ENCODE measurements at regions not wholly inside any gene's neighbourhood (a gene's known extent, or its start where the extent isn't known, plus 50 kb on each side); places are given as distances from the start of the nearest gene placed in this dataset.

- TF ChIP-seq, protein P1, sequence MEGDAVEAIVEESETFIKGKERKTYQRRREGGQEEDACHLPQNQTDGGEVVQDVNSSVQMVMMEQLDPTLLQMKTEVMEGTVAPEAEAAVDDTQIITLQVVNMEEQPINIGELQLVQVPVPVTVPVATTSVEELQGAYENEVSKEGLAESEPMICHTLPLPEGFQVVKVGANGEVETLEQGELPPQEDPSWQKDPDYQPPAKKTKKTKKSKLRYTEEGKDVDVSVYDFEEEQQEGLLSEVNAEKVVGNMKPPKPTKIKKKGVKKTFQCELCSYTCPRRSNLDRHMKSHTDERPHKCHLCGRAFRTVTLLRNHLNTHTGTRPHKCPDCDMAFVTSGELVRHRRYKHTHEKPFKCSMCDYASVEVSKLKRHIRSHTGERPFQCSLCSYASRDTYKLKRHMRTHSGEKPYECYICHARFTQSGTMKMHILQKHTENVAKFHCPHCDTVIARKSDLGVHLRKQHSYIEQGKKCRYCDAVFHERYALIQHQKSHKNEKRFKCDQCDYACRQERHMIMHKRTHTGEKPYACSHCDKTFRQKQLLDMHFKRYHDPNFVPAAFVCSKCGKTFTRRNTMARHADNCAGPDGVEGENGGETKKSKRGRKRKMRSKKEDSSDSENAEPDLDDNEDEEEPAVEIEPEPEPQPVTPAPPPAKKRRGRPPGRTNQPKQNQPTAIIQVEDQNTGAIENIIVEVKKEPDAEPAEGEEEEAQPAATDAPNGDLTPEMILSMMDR (IDR thresholded peaks at IDR 0.05; ENCODE audit: control insufficient read depth, insufficient read depth, low read depth, low read length, missing control alignments): no peak
- DNase-seq (ENCODE audit: low read depth): no peak
- no peak overlapping the region for H3K4me3 ChIP-seq (ENCODE audit: control insufficient read depth, low read depth, low read length)
Measured at GRCh38 chr3:140752499-140752898, 74.6 kb downstream of the TRIM42 start.

DNA sequence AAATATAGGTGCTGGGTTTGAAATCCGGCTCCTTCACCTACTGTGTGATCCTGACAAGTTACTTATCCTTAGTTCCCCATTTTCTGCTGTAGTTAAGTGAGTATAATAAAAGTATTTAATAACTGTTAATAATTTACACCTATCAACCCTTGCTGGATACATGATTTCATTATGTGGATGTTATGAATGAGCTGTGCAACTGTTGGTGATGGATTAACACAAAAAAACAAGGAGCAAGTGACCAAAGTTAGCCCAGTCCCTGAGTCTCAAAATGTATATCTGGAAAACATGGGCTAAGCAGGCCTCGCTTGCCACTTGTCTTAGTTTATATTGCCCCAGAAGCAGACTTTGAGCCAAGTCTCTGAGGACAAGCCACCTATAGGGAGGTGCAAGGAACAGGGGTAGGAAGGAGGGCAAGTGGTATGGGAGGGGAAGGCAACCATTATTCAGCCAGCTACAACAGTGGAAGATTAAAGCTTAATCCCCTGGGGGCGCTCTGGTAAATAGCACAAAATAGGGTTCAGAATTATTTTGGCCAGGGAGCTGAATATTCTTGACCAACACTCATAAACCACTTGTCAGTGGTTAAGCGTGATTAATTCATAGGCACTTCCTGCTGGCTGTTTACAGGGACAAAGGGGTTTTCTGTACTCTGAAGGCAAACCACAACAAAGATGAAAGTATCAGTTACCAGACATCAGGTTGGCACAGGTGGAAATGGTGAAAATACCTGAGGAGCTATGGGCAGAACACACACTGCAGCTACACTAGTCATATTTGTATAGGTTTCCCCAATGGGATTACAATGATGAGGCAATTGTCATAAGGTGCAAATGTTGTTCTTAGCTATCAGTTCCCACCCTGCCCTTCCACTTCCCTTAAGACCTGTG is 76.2 kb downstream of the TRIM42 start:
- DNase-seq (ENCODE audit: low read depth): no peak
- H3K4me3 ChIP-seq (ENCODE audit: control insufficient read depth, low read depth, low read length): no peak overlapping the region
- TF ChIP-seq, protein P1 (IDR thresholded peaks at IDR 0.05; ENCODE audit: control insufficient read depth, insufficient read depth, low read depth, low read length, missing control alignments): no peak

- no peak overlapping the region for H3K4me3 ChIP-seq (ENCODE audit: control insufficient read depth, low read depth, low read length)
- TF ChIP-seq, protein P1 (IDR thresholded peaks at IDR 0.05; ENCODE audit: control insufficient read depth, insufficient read depth, low read depth, low read length, missing control alignments): no peak
- no peak for DNase-seq (ENCODE audit: low read depth)
Measured at GRCh38 chr3:140754936-140755335, 77.1 kb downstream of the TRIM42 start.

DNA sequence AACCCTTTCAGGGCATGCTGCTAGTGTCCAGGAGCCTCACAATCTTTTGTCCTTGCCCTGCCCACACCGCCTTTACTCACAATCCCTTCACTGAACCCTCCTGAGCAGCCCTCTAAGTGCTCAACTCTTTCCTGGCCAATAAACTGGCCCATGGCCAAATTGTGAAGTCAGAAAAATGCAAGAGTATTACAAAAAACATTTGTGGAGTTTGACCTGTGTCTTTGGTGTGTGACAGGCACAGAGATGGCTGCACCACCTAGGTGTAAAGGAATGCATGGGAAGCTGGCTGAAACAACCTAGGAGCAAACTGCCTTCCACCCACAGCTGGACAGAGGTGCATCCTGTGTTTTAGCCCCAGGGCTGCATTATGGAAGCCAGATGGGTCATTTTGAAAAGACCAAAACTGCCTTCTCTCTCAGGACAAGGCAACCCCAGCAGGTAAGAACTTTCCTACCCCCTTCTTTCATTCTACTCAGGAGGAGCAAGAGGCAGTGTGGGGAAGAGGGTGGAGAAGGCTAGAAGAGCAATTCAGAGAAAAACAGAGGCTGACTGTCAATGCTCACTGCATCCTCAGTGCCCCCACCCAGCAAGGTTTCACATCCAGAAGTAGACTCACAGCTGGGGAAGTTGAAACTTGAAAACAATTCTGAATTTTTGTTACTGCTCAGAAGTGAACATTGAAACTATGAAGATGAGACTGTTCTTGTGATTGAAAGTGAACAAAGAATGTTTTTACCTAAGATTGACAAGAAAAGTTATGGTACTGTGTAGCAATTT is 78.6 kb downstream of the TRIM42 start:
- no peak overlapping the region for H3K4me3 ChIP-seq (ENCODE audit: control insufficient read depth, low read depth, low read length)
- TF ChIP-seq, protein P1 (IDR thresholded peaks at IDR 0.05; ENCODE audit: control insufficient read depth, insufficient read depth, low read depth, low read length, missing control alignments): no peak
- DNase-seq (ENCODE audit: low read depth): no peak

DNA sequence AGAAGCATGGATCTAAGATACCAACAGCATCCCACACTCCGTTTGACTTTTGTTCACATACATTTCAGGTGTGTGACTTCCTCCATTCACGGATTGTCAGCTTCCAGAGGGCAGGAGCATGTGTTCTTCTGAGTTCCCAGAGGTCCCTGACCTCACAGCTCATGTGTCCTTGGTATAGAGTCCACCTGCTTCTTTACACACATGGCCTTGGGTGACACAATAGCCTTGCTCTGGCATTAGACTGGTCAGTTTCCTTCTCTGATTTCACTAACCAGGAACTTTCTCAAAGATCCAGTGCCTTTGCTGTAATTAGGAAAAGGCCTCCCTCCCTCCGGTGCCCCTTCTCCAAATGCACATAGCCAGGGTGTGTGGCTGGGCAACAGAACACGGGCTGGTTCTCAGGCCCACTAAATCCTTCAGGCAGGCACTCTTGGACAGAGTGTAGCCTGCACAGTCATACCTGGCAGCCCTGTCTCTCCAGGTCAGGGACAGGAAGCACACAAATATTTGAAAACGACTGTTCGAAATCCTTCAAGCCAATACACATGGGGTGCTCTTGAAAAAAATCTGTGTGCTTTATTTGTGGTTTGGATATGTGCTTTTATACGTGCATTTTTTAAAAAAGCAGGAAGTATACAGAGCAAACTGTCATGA is 81.1 kb downstream of the TRIM42 start:
- no peak for DNase-seq (ENCODE audit: low read depth)
- TF ChIP-seq, protein P1 (IDR thresholded peaks at IDR 0.05; ENCODE audit: control insufficient read depth, insufficient read depth, low read depth, low read length, missing control alignments): no peak
- H3K4me3 ChIP-seq (ENCODE audit: control insufficient read depth, low read depth, low read length): no peak overlapping the region

- TF ChIP-seq, protein P1 (IDR thresholded peaks at IDR 0.05; ENCODE audit: control insufficient read depth, insufficient read depth, low read depth, low read length, missing control alignments): no peak
- no peak for DNase-seq (ENCODE audit: low read depth)
- no peak overlapping the region for H3K4me3 ChIP-seq (ENCODE audit: control insufficient read depth, low read depth, low read length)
Measured at GRCh38 chr3:140760324-140761075, 82.6 kb downstream of the TRIM42 start.
